NCI-H1417 treated with DMSO at 0.1 percent for 48 hours (cell line): ENCODE measurements at regions not wholly inside any gene's neighbourhood (a gene's known extent, or its start where the extent isn't known, plus 50 kb on each side); places are given as distances from the start of the nearest gene placed in this dataset.

Source experiments
- DNase-seq: peaks from one replicate; lab custom pipeline; 2025; lab: John Stamatoyannopoulos, UW

DNA sequence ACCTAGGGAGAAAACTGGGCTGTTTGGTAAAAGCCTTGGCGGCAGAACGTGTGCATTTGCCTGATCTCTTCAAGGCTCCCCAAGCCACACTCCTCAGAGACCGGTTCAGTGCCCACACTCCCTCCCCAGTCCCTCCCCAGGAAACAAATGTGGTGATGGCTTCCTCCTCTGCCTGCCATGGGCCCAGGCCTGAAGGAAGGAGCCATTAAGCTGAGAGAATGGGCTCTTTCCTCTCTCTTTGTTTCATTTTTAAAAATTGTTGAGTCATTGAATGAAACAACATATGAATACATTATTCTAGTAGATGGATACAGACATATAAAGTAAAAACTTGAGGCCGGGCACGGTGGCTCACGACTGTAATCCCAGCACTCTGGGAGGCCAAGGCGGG lies 50.6 kb upstream of the YWHAQ start:
- no peak for DNase-seq

DNA sequence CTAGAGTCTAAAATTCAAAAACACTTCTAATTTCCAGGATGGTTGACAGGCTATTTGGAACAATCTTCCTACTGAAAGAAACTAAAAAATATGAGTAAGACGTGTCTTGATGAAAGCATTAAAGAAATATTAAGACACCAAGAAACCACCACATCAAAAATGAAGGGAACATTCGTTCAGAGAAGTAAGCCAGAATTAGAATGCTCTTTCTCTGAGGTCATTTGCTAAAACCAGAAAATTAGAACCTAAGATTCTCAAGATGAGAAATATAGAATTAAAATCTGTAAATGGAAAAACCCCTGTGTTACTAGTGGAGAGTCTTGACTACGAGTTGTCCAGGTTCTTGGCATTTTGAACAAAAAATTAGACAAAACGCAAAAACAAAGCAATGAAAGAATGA lies 54.8 kb upstream of the YWHAQ start:
- DNase-seq = no peak

DNA sequence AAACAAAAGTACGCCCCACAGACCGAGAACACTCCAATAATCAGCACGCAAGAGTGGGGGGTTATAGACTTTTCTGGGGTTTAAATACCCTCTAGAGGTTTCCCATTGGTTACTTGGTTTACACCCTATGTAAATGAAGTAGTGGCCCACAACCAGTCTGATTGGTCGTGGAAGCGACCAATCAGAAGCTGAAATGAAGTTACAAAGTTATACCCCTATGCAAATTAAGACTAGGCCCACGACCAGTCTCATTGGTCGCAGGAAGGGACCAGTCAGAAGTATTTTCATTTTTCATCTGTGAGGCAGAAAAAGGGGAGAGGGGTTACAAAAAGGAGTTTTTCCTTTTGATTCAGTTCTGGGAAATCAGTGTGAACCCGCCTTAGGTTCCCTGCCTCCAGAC lies 55.3 kb upstream of the YWHAQ start:
- DNase-seq = no peak

DNA sequence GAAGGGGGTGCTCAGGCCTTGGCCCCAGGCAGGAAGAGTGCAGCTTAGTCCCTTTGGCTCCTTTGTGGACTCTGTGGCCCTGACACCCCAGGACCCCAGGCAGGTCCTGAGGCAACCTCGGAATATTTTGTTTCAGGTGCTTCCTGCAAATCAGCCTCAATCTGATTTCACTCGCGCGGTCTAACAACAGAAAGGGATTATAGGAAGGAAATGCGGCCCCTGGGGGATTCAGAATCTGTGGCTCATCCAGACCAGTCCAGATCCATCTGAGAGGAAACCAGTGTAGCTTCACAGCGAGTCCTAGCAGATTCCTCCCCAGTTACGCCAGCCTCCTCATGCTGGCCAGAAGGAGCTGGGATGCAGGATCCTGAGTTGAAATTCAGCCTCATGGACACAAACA lies 59.5 kb upstream of the YWHAQ start:
- DNase-seq = no peak

DNA sequence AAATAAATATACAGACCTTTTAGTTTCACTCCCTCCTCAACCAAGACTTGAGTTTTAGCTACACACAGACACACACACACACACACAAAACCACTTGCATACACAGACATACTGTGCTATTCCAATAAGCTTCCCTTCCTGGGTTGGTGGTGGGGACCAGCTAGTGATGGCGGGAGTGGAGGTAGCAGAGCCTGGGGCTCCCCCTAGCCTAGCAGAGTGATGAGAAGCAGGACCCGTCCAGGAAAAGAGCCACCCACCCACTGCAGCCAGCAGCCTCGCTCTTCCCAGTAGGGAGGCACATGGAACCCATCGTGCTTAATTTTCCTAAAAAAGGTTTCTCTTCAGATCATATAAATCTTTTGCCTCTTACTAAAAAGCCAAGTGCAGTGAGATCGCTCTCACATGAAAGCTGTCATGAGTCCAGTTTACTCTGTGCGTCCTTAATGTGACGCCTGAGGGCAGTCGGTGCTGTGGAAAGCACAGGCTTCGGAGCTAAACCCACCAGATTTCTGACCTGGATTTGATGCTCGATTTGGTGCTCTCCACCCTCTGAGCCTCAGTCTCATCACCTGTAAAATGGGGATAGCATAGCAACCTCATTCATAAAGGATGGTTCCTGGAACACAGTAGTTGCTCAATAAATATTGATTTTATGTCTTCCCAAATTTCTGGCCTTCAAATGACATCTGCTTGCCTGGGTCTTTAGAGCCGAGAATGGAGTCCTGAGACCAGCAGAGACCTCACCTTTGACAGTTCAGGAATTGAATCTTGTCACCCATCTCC lies 60.1 kb upstream of the YWHAQ start:
- DNase-seq = no peak

DNA sequence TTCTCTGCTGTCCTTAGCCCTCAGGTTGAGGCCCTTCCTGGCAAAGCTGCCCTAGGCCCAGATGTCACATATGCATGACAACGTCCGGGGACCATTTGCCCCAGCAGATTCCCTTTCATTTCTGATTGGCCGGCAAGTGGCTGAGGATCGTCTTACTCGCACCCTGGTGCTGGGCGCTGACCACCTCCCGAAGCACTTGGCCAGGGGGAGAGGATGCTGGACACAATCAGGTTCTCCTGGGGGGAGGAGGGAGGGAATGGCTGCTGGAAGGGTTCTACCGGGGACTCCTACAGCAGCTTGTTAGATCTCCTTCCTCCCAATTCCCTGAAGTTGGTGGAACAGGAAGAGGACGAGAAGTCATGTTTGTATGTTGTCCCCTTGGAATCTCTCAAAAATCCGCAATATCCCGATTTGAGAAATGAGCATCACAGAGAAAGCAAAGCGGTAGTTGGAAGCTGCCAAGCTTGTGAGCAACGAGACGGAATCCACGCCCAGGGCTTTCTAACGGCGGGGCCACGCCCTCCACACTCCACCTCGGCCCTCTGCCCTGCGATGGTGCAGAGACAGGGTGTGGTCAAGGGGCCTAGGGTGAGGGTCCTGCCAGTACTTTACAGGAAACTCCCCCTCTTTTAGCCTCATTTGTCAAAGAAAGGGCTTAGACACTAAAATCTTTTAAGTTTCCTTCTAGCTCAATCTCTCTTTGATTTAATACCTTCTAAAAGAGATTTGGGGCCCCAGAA lies 61.8 kb upstream of the YWHAQ start:
- DNase-seq = no peak

DNA sequence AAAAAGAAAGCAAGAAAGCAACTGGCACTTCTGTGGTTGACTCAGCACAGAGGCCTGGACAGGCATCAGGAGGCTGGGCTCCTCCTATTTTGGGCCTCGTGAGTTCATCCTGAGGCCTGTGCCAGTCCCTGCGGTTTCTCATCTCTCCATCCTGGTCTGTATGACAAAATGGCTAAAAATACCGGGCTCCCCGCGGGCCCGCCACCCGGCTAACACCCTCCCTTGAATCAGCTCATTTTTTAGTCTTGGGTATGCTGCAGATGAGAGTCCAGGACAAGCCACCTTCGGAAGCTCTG lies 62.3 kb upstream of the YWHAQ start:
- no peak for DNase-seq

DNA sequence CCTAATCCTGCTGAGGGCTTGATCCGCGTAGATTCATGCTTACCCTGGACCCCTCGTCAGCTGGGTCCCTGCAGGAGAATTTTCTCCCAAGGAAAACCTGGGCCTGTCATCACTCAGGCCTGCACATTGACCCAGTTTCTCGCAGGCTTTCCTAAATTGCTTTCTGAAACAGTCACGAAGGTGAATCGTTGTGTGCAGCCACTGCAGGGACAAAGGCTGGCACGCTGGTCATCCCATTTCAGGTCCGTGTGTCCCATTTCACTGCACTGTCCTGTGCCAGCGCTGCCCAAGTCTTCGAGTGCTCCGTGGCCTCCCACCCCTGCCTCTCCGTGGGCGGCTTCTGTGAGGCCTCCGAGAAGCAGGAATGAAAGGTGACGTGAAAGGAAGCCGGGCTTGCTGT lies 62.8 kb upstream of the YWHAQ start:
- DNase-seq = no peak

DNA sequence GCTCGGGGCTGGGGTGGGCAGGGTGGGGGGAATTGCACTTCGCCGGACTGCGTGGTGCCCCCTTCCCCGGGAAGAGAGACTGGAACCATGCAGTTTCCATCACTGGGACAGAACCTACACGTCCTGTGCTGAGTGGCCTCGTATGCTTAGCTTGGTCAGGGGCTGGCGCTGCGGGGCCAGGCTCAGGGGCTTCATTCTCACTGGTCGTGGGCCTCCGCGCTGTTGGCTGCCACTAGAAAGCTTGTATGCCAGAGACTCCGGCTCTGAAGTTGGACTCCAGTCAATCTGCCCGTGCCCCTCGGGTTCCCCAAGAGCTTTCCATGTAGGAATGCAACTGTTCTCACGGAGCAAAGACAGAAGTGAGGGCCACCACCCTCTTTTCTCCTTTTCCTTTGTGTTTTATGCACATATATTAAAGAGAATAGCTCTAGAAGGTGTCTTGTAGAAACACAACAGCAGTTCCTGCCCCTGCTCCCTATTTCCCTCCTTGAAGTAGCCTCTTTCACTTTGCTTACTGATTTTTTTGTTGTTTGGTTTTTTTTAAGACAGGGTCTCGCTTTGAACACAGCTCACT lies 64.0 kb upstream of the YWHAQ start:
- no peak for DNase-seq

DNA sequence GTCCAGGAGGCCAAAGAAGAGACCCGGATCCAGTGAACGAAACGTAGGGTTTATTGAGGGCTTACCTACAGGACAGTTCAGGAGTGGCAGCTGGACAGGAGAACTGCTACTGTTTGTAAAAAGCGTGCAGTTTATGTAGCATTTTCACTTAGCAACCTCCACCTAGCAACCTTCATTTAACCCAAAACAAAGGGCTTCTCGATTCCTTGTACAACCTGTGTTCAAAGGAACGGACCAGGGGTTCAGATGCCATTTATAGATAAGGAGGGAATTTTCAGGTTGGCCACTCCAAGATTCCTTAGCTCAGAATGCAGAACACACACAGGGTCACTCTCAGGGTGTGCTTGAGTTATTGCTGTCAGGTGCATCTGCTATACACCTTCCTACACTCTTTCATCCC lies 65.1 kb upstream of the YWHAQ start:
- no peak for DNase-seq

DNA sequence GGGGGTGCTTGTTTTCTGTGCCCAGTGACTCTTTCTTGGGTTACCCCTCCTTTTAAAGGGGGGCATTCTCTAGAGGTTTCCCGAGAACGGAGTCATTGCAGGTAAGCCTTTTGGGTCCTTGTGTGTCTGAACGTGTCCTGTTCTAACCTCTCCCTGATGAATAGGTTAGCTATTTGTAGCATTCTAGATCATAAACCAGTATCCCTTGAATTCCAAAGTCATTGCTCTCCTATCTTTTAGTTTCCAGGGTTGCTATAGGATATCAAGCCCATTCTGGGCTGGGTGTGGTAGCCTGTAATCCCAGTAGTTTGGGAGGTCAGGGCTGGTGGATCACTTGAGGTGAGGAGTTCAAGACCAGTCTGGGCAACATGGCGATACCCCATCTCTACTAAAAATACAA lies 65.9 kb upstream of the YWHAQ start:
- DNase-seq = no peak

DNA sequence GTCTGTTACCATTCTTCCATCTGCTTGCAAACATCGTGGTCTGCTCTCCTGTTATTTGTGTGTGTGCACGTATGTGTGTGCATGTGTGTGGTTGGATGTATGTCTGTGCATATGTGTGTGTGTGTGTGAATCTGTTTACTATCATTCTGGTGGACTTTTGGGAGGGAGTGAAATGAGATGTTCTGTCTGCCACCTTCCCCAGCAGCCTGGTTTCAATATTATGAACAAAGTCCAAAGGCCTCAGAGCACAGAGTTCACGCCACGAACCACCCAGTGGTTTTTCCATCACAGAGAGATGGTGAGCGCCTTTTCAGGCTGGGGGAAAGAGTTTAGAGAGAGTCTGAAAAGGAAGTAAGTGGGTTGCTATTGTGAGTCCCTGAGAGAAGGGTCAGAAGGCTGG lies 67.1 kb upstream of the YWHAQ start:
- DNase-seq = no peak

DNA sequence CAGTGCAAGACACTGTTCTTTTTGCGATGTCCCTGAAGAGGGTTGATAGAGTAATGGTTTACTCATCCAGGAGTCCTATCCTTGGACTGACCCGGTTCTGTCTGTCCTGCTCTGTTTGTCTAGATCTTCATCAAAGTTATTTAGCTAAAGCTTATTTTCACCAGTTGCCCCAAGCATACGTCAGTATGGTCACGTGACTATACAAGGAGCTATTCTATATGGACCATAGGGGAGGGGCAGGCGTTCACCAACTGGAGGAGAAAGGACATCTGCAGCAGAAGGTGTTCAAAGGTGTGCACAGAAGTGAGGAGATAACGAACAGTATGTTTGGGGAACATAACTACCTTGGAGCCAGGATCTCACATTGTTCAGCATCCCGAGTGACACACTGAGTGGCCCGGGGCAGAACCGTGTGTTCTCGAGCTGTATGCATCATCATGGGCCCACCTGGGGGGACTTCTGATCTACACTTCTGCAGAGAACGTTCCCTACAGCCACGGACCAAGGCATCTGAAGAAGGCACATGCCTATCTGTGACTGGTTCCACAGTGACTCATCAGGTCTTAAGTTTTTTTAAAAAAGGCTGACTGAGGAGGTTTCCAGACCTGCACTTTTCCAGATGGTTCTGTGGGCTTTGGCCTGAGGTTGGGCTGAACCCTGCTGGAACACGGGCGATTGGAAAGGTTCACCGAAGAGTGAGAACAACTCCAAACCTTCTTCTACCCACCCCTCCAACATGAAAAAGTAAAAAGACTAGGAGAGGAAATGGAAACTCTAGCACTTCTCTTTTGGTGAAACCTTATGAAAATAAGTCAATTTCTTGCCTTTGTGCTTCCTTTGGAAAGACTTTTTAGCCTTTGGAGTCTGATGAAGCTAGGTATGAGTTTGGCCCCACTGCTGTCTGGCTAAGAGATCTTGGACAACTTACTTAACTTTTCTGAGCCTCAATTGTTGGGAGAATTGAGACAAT lies 68.6 kb upstream of the YWHAQ start:
- no peak for DNase-seq

DNA sequence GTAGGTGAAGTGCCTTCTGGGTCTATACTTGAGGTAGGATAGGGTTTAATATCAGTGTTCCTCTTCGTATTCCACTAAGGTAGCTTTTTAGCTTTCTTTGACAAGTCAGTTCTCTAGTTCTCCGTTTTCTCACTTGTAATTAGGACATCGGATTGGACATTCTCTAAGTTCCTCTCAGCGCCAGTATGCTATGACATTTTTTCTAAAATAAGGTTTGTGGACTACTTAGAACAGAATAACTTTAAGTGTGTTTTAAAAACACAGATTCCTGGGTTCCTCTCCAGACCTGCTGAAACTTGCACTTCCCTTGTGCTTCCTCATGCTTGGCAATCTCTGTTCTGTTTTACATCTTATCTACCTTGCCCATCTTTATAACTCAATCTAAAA lies 69.3 kb upstream of the YWHAQ start:
- DNase-seq = no peak

DNA sequence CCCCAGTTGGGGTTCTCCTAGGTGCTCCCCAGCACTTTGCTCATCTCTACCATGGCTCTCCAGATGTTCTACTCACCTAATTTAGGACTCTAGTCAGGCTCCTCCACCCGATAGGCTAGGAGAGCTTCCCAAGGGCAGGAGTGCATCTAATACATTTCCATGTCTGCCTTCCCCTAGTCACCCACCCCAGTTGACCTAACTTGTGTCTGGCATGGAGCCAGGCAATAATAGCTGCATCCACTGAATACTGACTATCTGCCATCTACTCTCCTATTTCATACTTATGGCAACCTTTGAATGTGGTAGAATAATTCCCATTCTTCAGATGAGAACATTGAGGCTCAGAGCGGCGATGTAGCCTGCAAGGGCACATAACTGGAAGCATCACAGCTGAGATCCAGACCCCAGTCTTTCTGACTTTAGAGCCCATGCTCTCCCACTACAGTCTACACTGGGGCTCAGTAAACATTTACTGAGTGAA lies 71.8 kb upstream of the YWHAQ start:
- DNase-seq = no peak

DNA sequence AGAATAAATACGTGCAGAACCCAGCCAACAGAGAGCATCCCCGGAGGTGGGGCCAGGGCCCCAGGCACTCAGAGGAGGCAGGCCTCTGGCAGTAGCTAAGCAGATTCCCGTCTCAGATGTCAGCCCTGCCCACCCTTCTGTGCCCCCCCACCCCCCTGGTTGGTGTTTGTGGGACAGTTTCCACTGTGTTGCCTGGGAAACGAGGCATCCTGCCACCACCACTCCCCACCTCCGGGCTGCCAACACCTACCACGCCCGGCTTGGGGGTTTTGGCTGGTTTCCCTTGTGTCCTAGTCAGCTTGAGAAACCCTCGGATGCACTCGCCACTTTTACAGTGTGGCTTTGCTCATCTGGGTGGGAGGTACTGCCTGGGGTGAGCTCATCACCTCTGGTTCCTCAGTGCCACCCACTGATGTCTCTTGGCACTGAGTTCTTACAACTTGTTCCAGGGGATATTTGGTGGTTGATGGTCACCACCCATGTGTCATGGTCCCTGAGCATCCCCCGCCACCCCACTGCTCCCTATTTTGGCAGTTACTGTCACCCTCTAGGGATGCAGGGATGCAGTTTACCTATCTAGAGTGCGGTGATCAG lies 72.4 kb upstream of the YWHAQ start:
- DNase-seq = no peak

DNA sequence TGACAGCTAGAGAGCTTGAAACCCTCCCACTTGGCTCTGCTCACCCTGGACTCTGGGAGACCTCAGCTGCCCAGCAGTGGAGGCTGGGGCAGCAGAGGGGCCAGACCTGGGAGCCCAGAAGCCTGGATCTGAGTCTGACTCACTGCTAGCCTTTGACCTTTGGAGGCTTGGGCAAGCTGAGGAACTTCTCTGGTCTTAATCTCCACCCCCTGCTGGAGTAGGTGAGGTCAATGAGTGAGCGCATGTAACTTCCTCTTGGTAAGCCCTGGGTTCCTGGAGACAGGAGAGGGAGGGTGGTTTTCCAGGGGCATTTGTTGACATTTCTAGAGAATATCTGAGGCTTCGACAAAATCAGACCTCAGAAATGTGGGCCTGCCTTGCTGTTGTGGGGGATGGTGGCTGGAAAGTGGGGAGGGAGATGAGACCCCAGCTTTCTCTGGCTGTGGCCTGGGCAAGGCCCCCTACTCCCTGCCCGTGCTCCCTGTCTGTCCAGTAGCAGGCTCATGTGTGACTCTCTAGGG lies 73.0 kb upstream of the YWHAQ start:
- no peak for DNase-seq

DNA sequence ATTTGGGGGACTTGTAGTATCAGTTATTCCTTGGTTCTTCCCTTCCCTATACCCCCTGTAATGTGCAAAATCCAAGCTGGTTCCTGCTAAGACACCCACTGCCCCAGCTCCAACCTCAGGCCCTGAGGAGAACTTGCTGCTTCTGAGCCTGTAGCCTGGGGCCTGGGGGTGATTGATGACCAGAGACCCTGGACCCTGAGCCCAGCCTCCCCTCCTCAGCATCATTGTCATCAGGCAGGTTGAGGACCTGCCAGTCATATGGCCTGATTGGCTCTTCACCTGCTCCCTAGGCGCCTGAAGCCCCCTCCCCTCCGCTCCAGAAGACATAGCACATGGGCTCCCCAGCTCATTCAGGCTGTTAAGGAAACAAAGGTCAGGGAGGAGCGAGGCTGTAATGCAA lies 73.8 kb upstream of the YWHAQ start:
- DNase-seq = no peak

DNA sequence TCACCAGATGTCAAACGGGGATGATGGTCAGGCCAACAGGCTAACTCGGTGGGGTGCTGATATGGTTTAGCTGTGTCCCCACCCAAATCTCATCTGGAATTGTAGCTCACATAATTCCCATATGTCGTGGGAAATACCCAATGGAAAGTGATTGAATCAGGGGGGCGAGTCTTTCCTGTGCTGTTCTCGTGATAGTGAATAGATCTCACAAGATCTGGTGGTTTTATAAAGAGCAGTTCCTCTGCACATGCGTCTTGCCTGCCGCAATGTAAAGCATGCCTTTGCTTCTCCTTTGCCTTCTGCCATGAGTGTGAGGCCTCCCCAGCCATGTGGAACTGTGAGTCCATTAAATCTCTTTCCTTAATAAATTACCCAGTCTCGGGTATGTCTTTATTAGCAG lies 74.4 kb upstream of the YWHAQ start:
- DNase-seq = no peak

DNA sequence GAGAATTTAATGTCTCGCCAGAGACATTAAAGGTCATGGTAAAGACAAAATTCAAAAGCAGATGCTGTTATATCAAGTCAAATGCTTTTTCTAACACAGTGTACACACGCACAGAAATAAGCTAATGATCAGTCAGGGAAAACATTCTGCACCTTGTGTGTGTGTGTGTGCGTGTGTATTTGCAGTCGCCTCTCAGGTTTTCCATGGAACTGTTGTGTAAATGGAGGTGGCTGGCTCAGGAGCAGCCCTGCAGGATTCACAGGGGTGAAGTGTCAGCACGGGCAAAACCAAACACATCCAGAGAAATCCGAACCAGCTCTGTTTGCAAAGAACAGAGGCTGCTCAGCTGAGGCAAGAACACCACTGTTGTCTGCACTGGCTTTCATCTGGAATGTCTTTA lies 76.2 kb upstream of the YWHAQ start:
- DNase-seq = no peak

DNA sequence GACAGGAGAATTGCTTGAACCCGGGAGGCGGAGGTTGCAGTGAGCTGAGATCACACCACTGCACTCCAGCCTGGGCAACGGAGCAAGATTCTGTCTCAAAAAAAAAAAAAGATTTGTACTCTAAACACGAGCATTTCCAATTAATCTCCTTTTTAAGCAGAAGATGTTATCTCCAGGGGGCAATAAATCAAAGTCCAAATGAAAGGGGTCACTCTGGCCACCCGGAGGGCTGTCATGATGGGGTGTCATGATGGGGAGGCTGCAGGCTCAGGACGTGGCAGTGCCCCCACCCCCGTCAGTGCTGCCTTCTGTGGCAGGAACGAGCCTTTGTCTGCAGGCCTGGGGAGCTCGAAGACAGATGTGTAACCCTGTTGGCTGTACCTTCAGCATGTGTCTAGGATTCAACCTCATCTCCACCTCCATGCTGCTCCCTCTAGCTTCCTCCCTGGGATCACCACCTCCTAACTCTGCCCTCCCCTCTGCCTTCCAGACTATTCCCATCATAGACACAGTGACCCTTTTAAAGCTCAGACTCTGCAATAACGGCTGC lies 76.9 kb upstream of the YWHAQ start:
- no peak for DNase-seq
